DOHH2 (cell line): ENCODE measurements at regions not wholly inside any gene's neighbourhood (a gene's known extent, or its start where the extent isn't known, plus 50 kb on each side); places are given as distances from the start of the nearest gene placed in this dataset.
"Not testable (repeated sequence)": the region's sequence is repeated elsewhere in the genome, so short reads cannot be mapped to it uniquely, and the experiment has no call there.

Experiments used
- H3F3A ChIP-seq: fragments of 200-600 bp; sonication (generic), shearing (Covaris generic); 2 replicates; pipeline ENCODE4 v1.6.0; 2016; ENCODE audit warnings: antibody characterized with exemption, mild to moderate bottlenecking; ENCODE audit not compliant: control insufficient read depth, insufficient read depth
- H3K27ac ChIP-seq: fragments of 200-600 bp; sonication (generic); 2 replicates; pipeline ENCODE4 v1.5.1; 2014; ENCODE audit warnings: low read depth, mild to moderate bottlenecking, low read length, moderate library complexity
- H3K27me3 ChIP-seq: fragments of 200-600 bp; sonication (generic); 2 replicates; pipeline ENCODE4 v1.6.1; 2014; ENCODE audit warnings: mild to moderate bottlenecking, low read length, mixed read lengths; ENCODE audit not compliant: control insufficient read depth
- H3K36me3 ChIP-seq: fragments of 200-600 bp; sonication (generic); 2 replicates; pipeline ENCODE4 v1.6.1; 2014; ENCODE audit warnings: mild to moderate bottlenecking, low read length, moderate library complexity, mixed read lengths; ENCODE audit not compliant: control insufficient read depth
- H3K4me1 ChIP-seq: fragments of 200-600 bp; sonication (generic); 2 replicates; pipeline ENCODE4 v1.6.1; 2014; ENCODE audit warnings: mild to moderate bottlenecking, low read length, mixed read lengths; ENCODE audit not compliant: control insufficient read depth
- H3K4me2 ChIP-seq: fragments of 200-600 bp; sonication (generic); 2 replicates; pipeline ENCODE4 v1.6.0; 2014; ENCODE audit warnings: mild to moderate bottlenecking, low read length, moderate library complexity
- H3K4me3 ChIP-seq: fragments of 200-600 bp; sonication (generic); 2 replicates; pipeline ENCODE4 v1.5.1; 2014; ENCODE audit warnings: mild to moderate bottlenecking, low read length, mixed read lengths
- H3K79me2 ChIP-seq: fragments of 200-600 bp; sonication (generic); 2 replicates; pipeline ENCODE4 v1.6.1; 2014; ENCODE audit warnings: mild to moderate bottlenecking, low read length, mixed read lengths; ENCODE audit not compliant: control insufficient read depth
- H3K9me2 ChIP-seq: fragments of 200-600 bp; sonication (generic); replicated peaks from 2 replicates; pipeline ENCODE4 v1.6.1; 2014; ENCODE audit warnings: mild to moderate bottlenecking, low read length, mixed read lengths; ENCODE audit not compliant: control insufficient read depth
- H3K9me3 ChIP-seq: fragments of 200-600 bp; sonication (generic); 2 replicates; pipeline ENCODE4 v1.6.1; 2014; ENCODE audit warnings: antibody characterized with exemption, low read length, mixed read lengths; ENCODE audit not compliant: control insufficient read depth, insufficient read depth
- H4K20me1 ChIP-seq: fragments of 200-600 bp; sonication (generic); 2 replicates; pipeline ENCODE4 v1.6.0; 2014; ENCODE audit warnings: low read depth, mild to moderate bottlenecking, antibody characterized with exemption, low read length, moderate library complexity; ENCODE audit not compliant: control insufficient read depth, insufficient read depth
- CTCF ChIP-seq: fragments of 200-600 bp; sonication (generic); IDR thresholded peaks from one replicate; pipeline ENCODE4 v1.5.1; 2014; ENCODE audit warnings: antibody characterized with exemption, mild to moderate bottlenecking, low read depth, low read length; ENCODE audit not compliant: poor library complexity, severe bottlenecking
- EZH2phosphoT487 ChIP-seq: fragments of 200-600 bp; sonication (generic); IDR thresholded peaks from 2 replicates; pipeline ENCODE4 v1.6.1; 2017; ENCODE audit warnings: borderline replicate concordance, mild to moderate bottlenecking, antibody characterized with exemption, low read length, moderate library complexity, mixed read lengths

GRCh38 chr5:153275695-153276094 lies 214.8 kb upstream of the GRIA1 start:
- H3F3A ChIP-seq, result no peaks in the 10 kb centered on the region
- no peaks in the 10 kb centered on the region for H3K27me3 ChIP-seq
- no peaks in the 10 kb centered on the region for H3K36me3 ChIP-seq
- no peaks in the 10 kb centered on the region for H3K9me2 ChIP-seq
- no peak for TF ChIP-seq EZH2phosphoT487
- no peak for TF ChIP-seq CTCF
- no peak overlapping the region for H3K4me3 ChIP-seq
- H3K4me2 ChIP-seq, result no peak overlapping the region
- no peaks in the 10 kb centered on the region for H3K9me3 ChIP-seq
- H3K79me2 ChIP-seq, result no peaks in the 10 kb centered on the region
- no peaks in the 10 kb centered on the region for H4K20me1 ChIP-seq
- no peak overlapping the region for H3K27ac ChIP-seq
- H3K4me1 ChIP-seq, result no peaks in the 10 kb centered on the region

GRCh38 chr5:153276151-153276550 lies 214.3 kb upstream of the GRIA1 start:
- Histone ChIP-seq H3K9me3 (no peaks in the 10 kb centered on the region), H3K9me2 (no peaks in the 10 kb centered on the region), H3K27ac (no peak overlapping the region), H3K79me2 (no peaks in the 10 kb centered on the region), H3K4me3 (no peak overlapping the region), H3K4me1 (no peaks in the 10 kb centered on the region), H4K20me1 (no peaks in the 10 kb centered on the region), H3K27me3 (no peaks in the 10 kb centered on the region), H3F3A (no peaks in the 10 kb centered on the region), H3K36me3 (no peaks in the 10 kb centered on the region), H3K4me2 (no peak overlapping the region)
- TF ChIP-seq CTCF, result no peak
- TF ChIP-seq EZH2phosphoT487, result no peak

- not testable (repeated sequence) for H3K27ac ChIP-seq, H3K4me3 ChIP-seq, H4K20me1 ChIP-seq, H3K4me1 ChIP-seq, H3K9me2 ChIP-seq, H3F3A ChIP-seq, H3K36me3 ChIP-seq, H3K9me3 ChIP-seq, H3K4me2 ChIP-seq, H3K79me2 ChIP-seq, H3K27me3 ChIP-seq
Observed at GRCh38 chr5:153296251-153296844, 194.1 kb upstream of the GRIA1 start.

- Histone ChIP-seq H3K4me1 (no peaks in the 10 kb centered on the region), H3K9me3 (no peaks in the 10 kb centered on the region), H3K79me2 (no peaks in the 10 kb centered on the region), H3K4me3 (no peak overlapping the region), H3K27me3 (no peaks in the 10 kb centered on the region), H3K36me3 (no peaks in the 10 kb centered on the region), H3K27ac (no peak overlapping the region), H3K4me2 (no peak overlapping the region), H4K20me1 (no peaks in the 10 kb centered on the region), H3K9me2 (no peaks in the 10 kb centered on the region), H3F3A (no peaks in the 10 kb centered on the region)
- no peak for TF ChIP-seq EZH2phosphoT487
- no peak for TF ChIP-seq CTCF
Observed at GRCh38 chr5:153299891-153300290, 190.6 kb upstream of the GRIA1 start.
